ENCODE measurements at regions not wholly inside any gene's neighbourhood (a gene's known extent, or its start where the extent isn't known, plus 50 kb on each side); places are given as distances from the start of the nearest gene placed in this dataset.

GRCh38 chr1:83027511-83027910 lies 971.4 kb downstream of the TTLL7 start:
- no peak for TF ChIP-seq CTCF (IDR thresholded peaks at IDR 0.05; ENCODE audit: borderline replicate concordance, control extremely low read depth, extremely low read depth, insufficient read depth, missing control alignments)
- DNase-seq (ENCODE audit: low spot score), result no peak
- in situ Hi-C loops (cut with MboI; ENCODE audit: low sequenced_read_pairs, unreplicated experiment), result no loop called here

GRCh38 chr1:83026745-83027144 lies 972.2 kb downstream of the TTLL7 start:
- no peak for TF ChIP-seq CTCF (IDR thresholded peaks at IDR 0.05; ENCODE audit: borderline replicate concordance, control extremely low read depth, extremely low read depth, insufficient read depth, missing control alignments)
- DNase-seq (ENCODE audit: low spot score), result no peak
- in situ Hi-C loops (cut with MboI; ENCODE audit: low sequenced_read_pairs, unreplicated experiment), result no loop called here

- DNase-seq (ENCODE audit: low spot score), result no peak
- TF ChIP-seq CTCF (IDR thresholded peaks at IDR 0.05; ENCODE audit: borderline replicate concordance, control extremely low read depth, extremely low read depth, insufficient read depth, missing control alignments), result no peak
- in situ Hi-C loops (cut with MboI; ENCODE audit: low sequenced_read_pairs, unreplicated experiment), result no loop called here
Observed at GRCh38 chr1:83024251-83024767, 974.6 kb downstream of the TTLL7 start.

GRCh38 chr1:83023212-83023611 lies 975.7 kb downstream of the TTLL7 start:
- no peak for DNase-seq (ENCODE audit: low spot score)
- in situ Hi-C loops (cut with MboI; ENCODE audit: low sequenced_read_pairs, unreplicated experiment), result no loop called here
- TF ChIP-seq CTCF (IDR thresholded peaks at IDR 0.05; ENCODE audit: borderline replicate concordance, control extremely low read depth, extremely low read depth, insufficient read depth, missing control alignments), result no peak

- DNase-seq (ENCODE audit: low spot score), result no peak
- TF ChIP-seq CTCF (IDR thresholded peaks at IDR 0.05; ENCODE audit: borderline replicate concordance, control extremely low read depth, extremely low read depth, insufficient read depth, missing control alignments), result no peak
- in situ Hi-C loops (cut with MboI; ENCODE audit: low sequenced_read_pairs, unreplicated experiment), result no loop called here
Observed at GRCh38 chr1:83022206-83022605, 976.7 kb downstream of the TTLL7 start.

GRCh38 chr1:83017701-83018100 lies 981.2 kb downstream of the TTLL7 start:
- TF ChIP-seq CTCF (IDR thresholded peaks at IDR 0.05; ENCODE audit: borderline replicate concordance, control extremely low read depth, extremely low read depth, insufficient read depth, missing control alignments), result no peak
- in situ Hi-C loops (cut with MboI; ENCODE audit: low sequenced_read_pairs, unreplicated experiment), result no loop called here
- no peak for DNase-seq (ENCODE audit: low spot score)

DNA sequence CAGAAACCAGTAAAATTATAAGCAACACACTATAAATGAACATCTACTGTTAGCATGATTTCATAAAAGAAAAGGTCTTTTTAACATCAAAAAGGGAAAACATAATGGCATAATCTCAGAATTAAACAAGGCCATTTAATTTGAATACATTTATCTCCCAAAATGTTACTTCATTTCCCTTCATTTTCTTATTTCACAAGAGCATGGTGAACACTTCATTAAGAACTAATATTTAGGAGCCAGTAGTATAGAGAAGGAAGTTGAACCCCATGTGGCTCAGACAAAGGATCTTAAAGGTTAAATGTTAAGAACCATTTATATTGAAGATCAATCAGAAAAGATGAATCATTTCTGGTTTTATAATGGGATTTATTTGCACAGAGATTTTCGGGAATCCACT lies 981.7 kb downstream of the TTLL7 start:
- DNase-seq (ENCODE audit: low spot score), result no peak
- in situ Hi-C loops (cut with MboI; ENCODE audit: low sequenced_read_pairs, unreplicated experiment), result no loop called here
- no peak for TF ChIP-seq CTCF (IDR thresholded peaks at IDR 0.05; ENCODE audit: borderline replicate concordance, control extremely low read depth, extremely low read depth, insufficient read depth, missing control alignments)
